HEK293 (cell line): ENCODE measurements at regions not wholly inside any gene's neighbourhood (a gene's known extent, or its start where the extent isn't known, plus 50 kb on each side); places are given as distances from the start of the nearest gene placed in this dataset.

Experiments used
- CTCF ChIA-PET: fragments of 350-600 bp; formaldehyde crosslinking; extraction: SDS; loops from one replicate; lab custom pipeline; 2021; ENCODE audit warnings: antibody characterized with exemption; lab: Yijun Ruan, JAX
- POLR2A ChIA-PET: fragments of 300-600 bp; formaldehyde crosslinking; extraction: SDS; loops from one replicate; lab custom pipeline; 2020; ENCODE audit warnings: antibody characterized with exemption, inconsistent platforms; lab: Yijun Ruan, JAX
- H3K27ac ChIP-seq: fragments of 200-500 bp; sonication (Bioruptor generic); 2 replicates; pipeline ENCODE4 v1.5.1; 2014; ENCODE audit warnings: low read depth, low read length, control low read depth, inconsistent platforms; ENCODE audit errors: extremely low read depth
- H3K36me3 ChIP-seq, 2 experiments: fragments of 200-500 bp in 1 of 2; sonication (Bioruptor generic) in 1 of 2; 1 replicate in 1 of 2; 2 replicates in 1 of 2; pipeline ENCODE4 v1.5.1; 2014 to 2017; ENCODE audit warnings: inconsistent platforms in 2 of 2, low read length in 2 of 2; ENCODE audit not compliant: control insufficient read depth in 2 of 2, insufficient read depth in 1 of 2
- H3K4me1 ChIP-seq: fragments of 200-500 bp; sonication (Bioruptor generic); 2 replicates; pipeline ENCODE4 v1.5.1; 2014; ENCODE audit warnings: mild to moderate bottlenecking, low read length, inconsistent platforms; ENCODE audit not compliant: control insufficient read depth, insufficient read depth
- H3K4me3 ChIP-seq: 2 replicates; pipeline ENCODE4 v1.5.1; 2011; ENCODE audit warnings: low read depth, mild to moderate bottlenecking, control low read depth, low read length, moderate library complexity
- H3K9me3 ChIP-seq: fragments of 200-500 bp; sonication (Bioruptor generic); 2 replicates; pipeline ENCODE4 v1.5.1; 2014; ENCODE audit warnings: low read depth, low read length, inconsistent platforms; ENCODE audit not compliant: control insufficient read depth, insufficient read depth
- GLI2 ChIP-seq: fragments of 450-650 bp; formaldehyde crosslinking; IDR thresholded peaks from 2 replicates; pipeline ENCODE4; 2017; ENCODE audit warnings: missing biosample characterization, missing genetic modification characterization, low read depth, borderline replicate concordance
- OSR2 ChIP-seq: fragments of 450-650 bp; formaldehyde crosslinking; IDR thresholded peaks from 2 replicates; pipeline ENCODE4 v1.5.1; 2016; ENCODE audit warnings: missing biosample characterization, missing genetic modification characterization
- SP7 ChIP-seq: fragments of 450-650 bp; formaldehyde crosslinking; IDR thresholded peaks from 2 replicates; pipeline ENCODE4 v1.5.1; 2016; ENCODE audit warnings: missing biosample characterization, missing genetic modification characterization
- ZFHX2 ChIP-seq: fragments of 450-650 bp; formaldehyde crosslinking; conservative IDR thresholded peaks from 2 replicates; pipeline ENCODE4 v1.5.1; 2016; ENCODE audit warnings: missing biosample characterization, missing genetic modification characterization
- ZFP41 ChIP-seq: fragments of 450-650 bp; formaldehyde crosslinking; IDR thresholded peaks from 2 replicates; pipeline ENCODE4 v1.5.1; 2016; ENCODE audit warnings: missing biosample characterization, missing genetic modification characterization, borderline replicate concordance
- ZNF174 ChIP-seq: fragments of 450-650 bp; formaldehyde crosslinking; IDR thresholded peaks from 2 replicates; pipeline ENCODE4 v1.5.0; 2017; ENCODE audit warnings: missing biosample characterization, mild to moderate bottlenecking, missing genetic modification characterization
- ZNF19 ChIP-seq: fragments of 450-650 bp; formaldehyde crosslinking; IDR thresholded peaks from 2 replicates; pipeline ENCODE4; 2016; ENCODE audit warnings: missing biosample characterization, missing genetic modification characterization, low read depth
- ZNF239 ChIP-seq: fragments of 450-650 bp; formaldehyde crosslinking; IDR thresholded peaks from 2 replicates; pipeline ENCODE4 v1.5.1; 2016; ENCODE audit warnings: missing biosample characterization, missing genetic modification characterization
- ZNF391 ChIP-seq: fragments of 450-650 bp; formaldehyde crosslinking; IDR thresholded peaks from 2 replicates; pipeline ENCODE4 v1.5.1; 2016; ENCODE audit warnings: low read depth, missing biosample characterization, missing genetic modification characterization, borderline replicate concordance
- ZNF433 ChIP-seq: fragments of 450-650 bp; formaldehyde crosslinking; IDR thresholded peaks from 2 replicates; pipeline ENCODE4 v1.5.1; 2016; ENCODE audit warnings: missing biosample characterization, missing genetic modification characterization, low read depth
- ZNF510 ChIP-seq: fragments of 450-650 bp; formaldehyde crosslinking; IDR thresholded peaks from 2 replicates; pipeline ENCODE4 v1.5.1; 2018; ENCODE audit warnings: mild to moderate bottlenecking, missing genetic modification characterization, missing biosample characterization; ENCODE audit not compliant: insufficient replicate concordance
- ZNF549 ChIP-seq: fragments of 450-650 bp; IDR thresholded peaks from 2 replicates; pipeline ENCODE4 v1.5.1; 2018; ENCODE audit warnings: missing biosample characterization, missing genetic modification characterization, mild to moderate bottlenecking, inconsistent platforms, moderate library complexity
- ZNF585B ChIP-seq: fragments of 450-650 bp; formaldehyde crosslinking; IDR thresholded peaks from 2 replicates; pipeline ENCODE4 v1.5.1; 2016; ENCODE audit warnings: missing biosample characterization, missing genetic modification characterization
- ZNF596 ChIP-seq: fragments of 450-650 bp; IDR thresholded peaks from 2 replicates; pipeline ENCODE4 v1.5.0; 2018; ENCODE audit warnings: missing biosample characterization, mild to moderate bottlenecking, missing genetic modification characterization, moderate library complexity
- ZNF610 ChIP-seq: fragments of 450-650 bp; formaldehyde crosslinking; IDR thresholded peaks from 2 replicates; pipeline ENCODE4 v1.5.1; 2016; ENCODE audit warnings: missing biosample characterization, missing genetic modification characterization, borderline replicate concordance
- ZNF623 ChIP-seq: fragments of 450-650 bp; formaldehyde crosslinking; IDR thresholded peaks from 2 replicates; pipeline ENCODE4 v1.5.1; 2016; ENCODE audit warnings: missing biosample characterization, missing genetic modification characterization
- ZNF626 ChIP-seq: fragments of 450-650 bp; sonication (Bioruptor Pico); formaldehyde crosslinking; IDR thresholded peaks from 2 replicates; pipeline ENCODE4 v1.5.1; 2018; ENCODE audit warnings: missing biosample characterization, missing genetic modification characterization, inconsistent platforms
- ZNF701 ChIP-seq: fragments of 450-650 bp; formaldehyde crosslinking; IDR thresholded peaks from 2 replicates; pipeline ENCODE4 v1.5.1; 2016; ENCODE audit warnings: missing biosample characterization, missing genetic modification characterization
- ZSCAN16 ChIP-seq: fragments of 450-650 bp; formaldehyde crosslinking; IDR thresholded peaks from 2 replicates; pipeline ENCODE4 v1.5.1; 2016; ENCODE audit warnings: missing biosample characterization, missing genetic modification characterization
- TF ChIP-seq, protein P1 (sequence below): fragments of 450-650 bp; formaldehyde crosslinking; IDR thresholded peaks from 2 replicates; pipeline ENCODE4 v1.5.1; 2016; ENCODE audit warnings: missing biosample characterization, missing genetic modification characterization
- TF ChIP-seq, protein P2 (sequence below): fragments of 450-650 bp; formaldehyde crosslinking; IDR thresholded peaks from 2 replicates; pipeline ENCODE4 v1.5.1; 2016; ENCODE audit warnings: missing biosample characterization, missing genetic modification characterization
- TF ChIP-seq, protein P3 (sequence below): fragments of 450-650 bp; formaldehyde crosslinking; IDR thresholded peaks from 2 replicates; pipeline ENCODE4 v1.5.1; 2016; ENCODE audit warnings: missing biosample characterization, missing genetic modification characterization
- TF ChIP-seq, protein P4 (sequence below): fragments of 450-650 bp; formaldehyde crosslinking; IDR thresholded peaks from 2 replicates; pipeline ENCODE4 v1.5.1; 2017; ENCODE audit warnings: missing biosample characterization, missing genetic modification characterization
- TF ChIP-seq, protein P5 (sequence below): fragments of 450-650 bp; formaldehyde crosslinking; IDR thresholded peaks from 2 replicates; pipeline ENCODE4 v1.5.1; 2016; ENCODE audit warnings: missing biosample characterization, missing genetic modification characterization
- TF ChIP-seq, protein P6 (sequence below): fragments of 450-650 bp; formaldehyde crosslinking; IDR thresholded peaks from 2 replicates; pipeline ENCODE4 v1.5.1; 2016; ENCODE audit warnings: missing biosample characterization, missing genetic modification characterization

DNA sequence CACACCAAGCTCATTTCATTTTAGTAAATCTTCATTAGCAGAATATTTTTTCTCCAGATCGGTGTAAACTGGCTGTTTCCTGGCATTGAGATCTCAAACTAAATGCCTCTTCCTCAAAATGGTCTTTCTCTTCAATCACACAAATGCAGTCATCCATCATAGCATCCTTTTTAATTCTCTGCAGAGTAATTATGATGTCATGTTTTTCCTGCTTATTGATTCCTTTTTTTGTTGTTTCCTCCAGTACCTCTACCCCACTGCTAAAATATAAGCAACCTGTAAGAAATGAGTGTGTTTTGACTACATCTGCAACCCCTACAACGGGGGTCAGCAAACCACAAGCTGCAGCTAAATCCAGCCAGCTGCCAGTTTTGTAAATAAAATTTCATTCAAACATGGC, 65.6 kb upstream of the TOM1L1 start:
- CTCF ChIA-PET = no interaction called here
- POLR2A ChIA-PET = no interaction called here
- H3K27ac ChIP-seq = no peak overlapping the region
- no peaks in the 10 kb centered on the region for H3K9me3 ChIP-seq
- H3K4me3 ChIP-seq = no peak overlapping the region
- TF ChIP-seq ZNF19 (tag by site-specific recombination) = no peak
- TF ChIP-seq OSR2 (tag by site-specific recombination) = no peak
- no peak for TF ChIP-seq ZNF433 (tag by site-specific recombination)
- TF ChIP-seq ZNF585B (tag by site-specific recombination) = no peak
- no peak for TF ChIP-seq ZNF596 (tag by site-specific recombination)
- TF ChIP-seq, protein P1, sequence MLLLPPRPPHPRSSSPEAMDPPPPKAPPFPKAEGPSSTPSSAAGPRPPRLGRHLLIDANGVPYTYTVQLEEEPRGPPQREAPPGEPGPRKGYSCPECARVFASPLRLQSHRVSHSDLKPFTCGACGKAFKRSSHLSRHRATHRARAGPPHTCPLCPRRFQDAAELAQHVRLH = no peak
- TF ChIP-seq ZNF391 (tag by site-specific recombination) = no peak
- no peak for TF ChIP-seq ZNF549
- TF ChIP-seq, protein P2, sequence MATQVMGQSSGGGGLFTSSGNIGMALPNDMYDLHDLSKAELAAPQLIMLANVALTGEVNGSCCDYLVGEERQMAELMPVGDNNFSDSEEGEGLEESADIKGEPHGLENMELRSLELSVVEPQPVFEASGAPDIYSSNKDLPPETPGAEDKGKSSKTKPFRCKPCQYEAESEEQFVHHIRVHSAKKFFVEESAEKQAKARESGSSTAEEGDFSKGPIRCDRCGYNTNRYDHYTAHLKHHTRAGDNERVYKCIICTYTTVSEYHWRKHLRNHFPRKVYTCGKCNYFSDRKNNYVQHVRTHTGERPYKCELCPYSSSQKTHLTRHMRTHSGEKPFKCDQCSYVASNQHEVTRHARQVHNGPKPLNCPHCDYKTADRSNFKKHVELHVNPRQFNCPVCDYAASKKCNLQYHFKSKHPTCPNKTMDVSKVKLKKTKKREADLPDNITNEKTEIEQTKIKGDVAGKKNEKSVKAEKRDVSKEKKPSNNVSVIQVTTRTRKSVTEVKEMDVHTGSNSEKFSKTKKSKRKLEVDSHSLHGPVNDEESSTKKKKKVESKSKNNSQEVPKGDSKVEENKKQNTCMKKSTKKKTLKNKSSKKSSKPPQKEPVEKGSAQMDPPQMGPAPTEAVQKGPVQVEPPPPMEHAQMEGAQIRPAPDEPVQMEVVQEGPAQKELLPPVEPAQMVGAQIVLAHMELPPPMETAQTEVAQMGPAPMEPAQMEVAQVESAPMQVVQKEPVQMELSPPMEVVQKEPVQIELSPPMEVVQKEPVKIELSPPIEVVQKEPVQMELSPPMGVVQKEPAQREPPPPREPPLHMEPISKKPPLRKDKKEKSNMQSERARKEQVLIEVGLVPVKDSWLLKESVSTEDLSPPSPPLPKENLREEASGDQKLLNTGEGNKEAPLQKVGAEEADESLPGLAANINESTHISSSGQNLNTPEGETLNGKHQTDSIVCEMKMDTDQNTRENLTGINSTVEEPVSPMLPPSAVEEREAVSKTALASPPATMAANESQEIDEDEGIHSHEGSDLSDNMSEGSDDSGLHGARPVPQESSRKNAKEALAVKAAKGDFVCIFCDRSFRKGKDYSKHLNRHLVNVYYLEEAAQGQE = no peak
- TF ChIP-seq ZNF701 (tag by site-specific recombination) = no peak
- TF ChIP-seq, protein P3, sequence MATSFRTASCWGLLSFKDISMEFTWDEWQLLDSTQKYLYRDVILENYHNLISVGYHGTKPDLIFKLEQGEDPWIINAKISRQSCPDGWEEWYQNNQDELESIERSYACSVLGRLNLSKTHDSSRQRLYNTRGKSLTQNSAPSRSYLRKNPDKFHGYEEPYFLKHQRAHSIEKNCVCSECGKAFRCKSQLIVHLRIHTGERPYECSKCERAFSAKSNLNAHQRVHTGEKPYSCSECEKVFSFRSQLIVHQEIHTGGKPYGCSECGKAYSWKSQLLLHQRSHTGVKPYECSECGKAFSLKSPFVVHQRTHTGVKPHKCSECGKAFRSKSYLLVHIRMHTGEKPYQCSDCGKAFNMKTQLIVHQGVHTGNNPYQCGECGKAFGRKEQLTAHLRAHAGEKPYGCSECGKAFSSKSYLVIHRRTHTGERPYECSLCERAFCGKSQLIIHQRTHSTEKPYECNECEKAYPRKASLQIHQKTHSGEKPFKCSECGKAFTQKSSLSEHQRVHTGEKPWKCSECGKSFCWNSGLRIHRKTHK (tag by site-specific recombination) = no peak
- TF ChIP-seq ZNF239 (tag by site-specific recombination) = no peak
- TF ChIP-seq, protein P4, sequence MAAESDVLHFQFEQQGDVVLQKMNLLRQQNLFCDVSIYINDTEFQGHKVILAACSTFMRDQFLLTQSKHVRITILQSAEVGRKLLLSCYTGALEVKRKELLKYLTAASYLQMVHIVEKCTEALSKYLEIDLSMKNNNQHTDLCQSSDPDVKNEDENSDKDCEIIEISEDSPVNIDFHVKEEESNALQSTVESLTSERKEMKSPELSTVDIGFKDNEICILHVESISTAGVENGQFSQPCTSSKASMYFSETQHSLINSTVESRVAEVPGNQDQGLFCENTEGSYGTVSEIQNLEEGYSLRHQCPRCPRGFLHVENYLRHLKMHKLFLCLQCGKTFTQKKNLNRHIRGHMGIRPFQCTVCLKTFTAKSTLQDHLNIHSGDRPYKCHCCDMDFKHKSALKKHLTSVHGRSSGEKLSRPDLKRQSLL (tag by site-specific recombination) = no peak
- TF ChIP-seq SP7 (tag by site-specific recombination) = no peak
- TF ChIP-seq ZNF626 (tag by site-specific recombination) = no peak
- TF ChIP-seq ZNF510 = no peak
- no peak for TF ChIP-seq ZNF610 (tag by site-specific recombination)
- no peak for TF ChIP-seq ZSCAN16 (tag by site-specific recombination)
- H3K4me1 ChIP-seq = no peaks in the 10 kb centered on the region
- H3K36me3 ChIP-seq = no peaks in the 10 kb centered on the region

DNA sequence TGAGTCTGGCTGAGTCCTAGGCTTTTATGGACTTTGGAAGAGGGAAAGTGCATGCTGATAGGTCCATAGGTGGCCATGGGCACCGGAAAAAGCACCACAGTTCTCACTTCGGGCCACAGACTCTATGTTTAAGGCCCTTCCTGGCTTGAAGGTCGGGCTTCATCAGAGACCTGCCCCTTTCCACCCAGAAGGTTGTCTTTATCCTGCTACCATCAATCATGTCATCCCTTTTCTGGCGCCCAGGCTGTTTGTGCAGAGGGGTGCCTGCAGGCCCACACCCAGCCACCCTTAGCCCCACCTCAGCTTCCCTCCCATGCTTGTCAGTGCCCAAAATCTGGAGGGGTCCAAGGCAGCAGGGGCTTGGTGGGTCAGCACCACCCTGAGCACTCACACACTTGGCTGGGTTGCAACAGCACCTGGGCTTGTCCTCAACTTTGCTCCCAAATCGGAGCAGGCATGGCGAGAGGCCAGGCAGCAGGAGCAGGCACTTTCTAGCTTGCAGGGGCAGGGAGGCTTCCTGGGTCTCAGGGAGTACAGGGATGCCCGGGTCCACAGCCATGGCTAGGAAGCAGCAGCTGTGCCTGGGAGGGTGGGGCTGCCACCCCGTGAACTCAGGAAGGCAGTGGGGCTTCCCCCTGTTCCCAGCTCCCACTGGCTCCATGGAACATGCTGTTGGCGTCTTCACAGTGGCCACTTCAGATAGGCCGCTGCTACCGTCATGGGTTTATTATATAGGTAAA, 63.8 kb upstream of the TOM1L1 start:
- Histone ChIP-seq H3K27ac (no peak overlapping the region), H3K4me1 (no peaks in the 10 kb centered on the region), H3K36me3 (no peaks in the 10 kb centered on the region), H3K4me3 (no peak overlapping the region), H3K9me3 (no peaks in the 10 kb centered on the region)
- ChIA-PET CTCF (no interaction called here), POLR2A (no interaction called here)
- no peak for TF ChIP-seq GLI2 (tag by site-specific recombination)
- no peak for TF ChIP-seq ZNF623
- no peak for TF ChIP-seq ZNF174 (tag by site-specific recombination)
- TF ChIP-seq, protein P5, sequence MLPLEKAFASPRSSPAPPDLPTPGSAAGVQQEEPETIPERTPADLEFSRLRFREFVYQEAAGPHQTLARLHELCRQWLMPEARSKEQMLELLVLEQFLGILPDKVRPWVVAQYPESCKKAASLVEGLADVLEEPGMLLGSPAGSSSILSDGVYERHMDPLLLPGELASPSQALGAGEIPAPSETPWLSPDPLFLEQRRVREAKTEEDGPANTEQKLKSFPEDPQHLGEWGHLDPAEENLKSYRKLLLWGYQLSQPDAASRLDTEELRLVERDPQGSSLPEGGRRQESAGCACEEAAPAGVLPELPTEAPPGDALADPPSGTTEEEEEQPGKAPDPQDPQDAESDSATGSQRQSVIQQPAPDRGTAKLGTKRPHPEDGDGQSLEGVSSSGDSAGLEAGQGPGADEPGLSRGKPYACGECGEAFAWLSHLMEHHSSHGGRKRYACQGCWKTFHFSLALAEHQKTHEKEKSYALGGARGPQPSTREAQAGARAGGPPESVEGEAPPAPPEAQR (tag by site-specific recombination) = no peak
- TF ChIP-seq, protein P6, sequence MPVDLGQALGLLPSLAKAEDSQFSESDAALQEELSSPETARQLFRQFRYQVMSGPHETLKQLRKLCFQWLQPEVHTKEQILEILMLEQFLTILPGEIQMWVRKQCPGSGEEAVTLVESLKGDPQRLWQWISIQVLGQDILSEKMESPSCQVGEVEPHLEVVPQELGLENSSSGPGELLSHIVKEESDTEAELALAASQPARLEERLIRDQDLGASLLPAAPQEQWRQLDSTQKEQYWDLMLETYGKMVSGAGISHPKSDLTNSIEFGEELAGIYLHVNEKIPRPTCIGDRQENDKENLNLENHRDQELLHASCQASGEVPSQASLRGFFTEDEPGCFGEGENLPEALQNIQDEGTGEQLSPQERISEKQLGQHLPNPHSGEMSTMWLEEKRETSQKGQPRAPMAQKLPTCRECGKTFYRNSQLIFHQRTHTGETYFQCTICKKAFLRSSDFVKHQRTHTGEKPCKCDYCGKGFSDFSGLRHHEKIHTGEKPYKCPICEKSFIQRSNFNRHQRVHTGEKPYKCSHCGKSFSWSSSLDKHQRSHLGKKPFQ (tag by site-specific recombination) = no peak
- no peak for TF ChIP-seq ZFP41 (tag by site-specific recombination)
- no peak for TF ChIP-seq ZFHX2
